GM19239 (cell line): ENCODE measurements at regions not wholly inside any gene's neighbourhood (a gene's known extent, or its start where the extent isn't known, plus 50 kb on each side); places are given as distances from the start of the nearest gene placed in this dataset.

Experiments used
- DNase-seq: peaks from one replicate; pipeline ENCODE4 v3.0.0; 2011; ENCODE audit warnings: low spot score; ENCODE audit not compliant: insufficient read length
- FAIRE-seq: peaks from 2 replicates; lab custom pipeline; 2011; peaks lifted over from hg19 to GRCh38; lab: Jason Lieb, UNC

- FAIRE-seq, result no peak
- no peak for DNase-seq
These were observed 131.8 kb downstream of the TWIST2 start for GRCh38 chr2:238979636-238980035.

- DNase-seq, result no peak
- no peak for FAIRE-seq
These were observed 137.3 kb downstream of the TWIST2 start for GRCh38 chr2:238985041-238985729.

- FAIRE-seq, result no peak
These were observed 138.1 kb downstream of the TWIST2 start for GRCh38 chr2:238985931-238986446.

GRCh38 chr2:238986491-238987351 is 138.8 kb downstream of the TWIST2 start:
- FAIRE-seq (no peak), DNase-seq (no peak)

More at GRCh38 chr2:238985931-238986446, 138.1 kb downstream of the TWIST2 start:
- no peak for DNase-seq

GRCh38 chr2:238987352-238987981 is 139.6 kb downstream of the TWIST2 start:
- FAIRE-seq (no peak), DNase-seq (no peak)

DNA sequence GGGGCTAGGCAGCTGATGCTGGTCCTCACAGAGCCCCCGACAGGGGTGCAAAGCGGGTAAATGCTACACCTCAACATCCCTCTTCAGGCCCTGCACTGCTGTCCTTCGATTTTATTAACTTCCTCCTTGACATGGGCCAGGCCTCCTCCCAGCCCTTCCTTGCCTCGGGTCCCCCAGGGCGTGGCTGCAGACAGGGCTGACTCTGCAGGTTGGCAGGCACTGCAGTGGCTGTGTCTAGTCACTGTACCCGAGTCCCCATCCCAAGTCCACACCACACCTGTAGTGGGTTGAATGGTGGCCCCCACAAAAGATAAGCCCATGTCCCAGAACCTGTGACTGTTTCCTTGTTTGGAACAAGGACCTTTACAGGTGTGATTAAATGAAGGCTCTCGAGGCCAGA is 140.2 kb downstream of the TWIST2 start:
- FAIRE-seq, result no peak
- no peak for DNase-seq

- no peak for DNase-seq
- no peak for FAIRE-seq
These were observed 140.9 kb downstream of the TWIST2 start for GRCh38 chr2:238988752-238989151.

DNA sequence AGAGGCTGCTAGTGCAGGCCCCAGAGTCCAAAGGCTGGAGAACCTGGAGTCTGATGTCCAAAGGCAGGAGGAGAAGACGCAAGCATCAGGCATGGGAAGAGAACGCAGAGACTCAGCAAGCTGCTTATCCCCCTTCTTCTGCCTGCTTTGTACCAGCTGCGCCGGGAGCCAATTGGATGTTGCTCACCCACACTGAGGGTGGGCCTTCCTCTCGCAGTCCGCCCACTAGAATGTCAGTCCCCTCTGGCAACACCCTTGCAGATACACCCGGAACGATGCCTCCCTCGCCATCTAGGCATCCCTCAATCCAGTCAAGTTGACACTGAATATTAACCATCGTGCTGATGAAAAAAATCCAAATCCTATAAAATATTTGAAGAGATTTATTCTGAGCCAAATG is 141.6 kb downstream of the TWIST2 start:
- FAIRE-seq, result no peak
- DNase-seq, result no peak

DNA sequence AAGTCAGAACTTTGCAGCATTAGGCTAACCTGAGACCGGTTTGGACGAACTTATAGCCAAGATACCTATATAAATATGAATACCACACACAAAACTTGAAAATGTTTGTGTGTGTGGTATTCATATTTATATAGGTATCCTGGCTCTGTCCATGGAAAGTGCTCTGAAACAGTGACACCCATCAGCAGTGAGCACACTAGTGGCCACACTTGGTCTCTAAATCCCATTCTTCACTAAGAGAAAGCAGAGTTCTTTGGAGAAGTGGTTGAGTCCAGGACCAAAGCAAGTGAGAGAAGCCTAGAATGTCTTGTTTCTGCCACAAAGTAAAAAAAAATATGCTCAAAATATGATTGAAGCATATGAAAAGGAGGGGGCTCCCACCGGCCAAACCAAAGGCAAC is 146.5 kb downstream of the TWIST2 start:
- DNase-seq (no peak), FAIRE-seq (no peak)

GRCh38 chr2:238994876-238995275 is 147.0 kb downstream of the TWIST2 start:
- DNase-seq (no peak), FAIRE-seq (no peak)

- FAIRE-seq (no peak), DNase-seq (no peak)
These were observed 147.7 kb downstream of the TWIST2 start for GRCh38 chr2:238995634-238996033.

DNA sequence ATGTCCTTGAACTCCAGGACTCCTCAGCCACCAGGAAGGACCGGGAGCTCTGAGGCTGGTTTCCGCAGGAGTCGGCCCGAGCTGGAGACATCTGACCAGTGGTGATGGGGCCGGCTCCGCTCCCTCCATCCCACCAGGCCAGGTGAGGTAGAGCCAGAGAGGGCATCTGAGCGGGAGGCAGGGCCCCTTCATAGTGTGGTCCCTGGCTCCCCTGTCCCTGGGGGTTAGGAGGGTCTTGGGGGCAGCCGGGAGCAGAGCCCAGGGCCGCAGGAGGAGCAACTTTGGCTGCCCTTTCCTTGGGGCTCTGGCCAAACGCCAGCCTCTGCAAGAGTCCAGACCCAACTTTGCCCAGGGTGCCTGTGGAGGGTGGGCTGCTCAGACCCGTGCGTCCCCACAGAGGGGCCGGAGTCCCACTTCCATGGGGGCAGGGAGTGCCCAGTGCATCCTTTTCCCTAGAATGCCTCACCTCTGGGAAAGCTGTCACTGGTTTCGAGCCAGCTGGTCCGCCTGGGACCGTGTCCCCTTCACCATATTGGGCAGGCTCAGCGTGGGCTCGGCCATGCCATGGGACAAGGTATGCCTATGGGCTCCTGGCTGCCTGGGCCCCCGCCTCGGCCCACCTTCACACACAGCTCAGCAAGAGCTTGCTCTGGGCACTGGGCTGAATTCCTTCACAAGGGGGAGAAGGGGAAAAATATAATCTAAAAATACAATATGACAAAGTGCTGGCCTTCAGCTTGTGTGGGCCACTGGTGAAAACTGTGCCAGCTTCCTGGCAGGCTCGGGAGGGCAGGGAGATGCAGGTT is 148.6 kb downstream of the TWIST2 start:
- DNase-seq, result no peak

GRCh38 chr2:238997137-238997390 is 149.2 kb downstream of the TWIST2 start:
- DNase-seq (no peak), FAIRE-seq (no peak)

More for the DNA sequence above, 148.6 kb downstream of the TWIST2 start:
- FAIRE-seq, result no peak

DNA sequence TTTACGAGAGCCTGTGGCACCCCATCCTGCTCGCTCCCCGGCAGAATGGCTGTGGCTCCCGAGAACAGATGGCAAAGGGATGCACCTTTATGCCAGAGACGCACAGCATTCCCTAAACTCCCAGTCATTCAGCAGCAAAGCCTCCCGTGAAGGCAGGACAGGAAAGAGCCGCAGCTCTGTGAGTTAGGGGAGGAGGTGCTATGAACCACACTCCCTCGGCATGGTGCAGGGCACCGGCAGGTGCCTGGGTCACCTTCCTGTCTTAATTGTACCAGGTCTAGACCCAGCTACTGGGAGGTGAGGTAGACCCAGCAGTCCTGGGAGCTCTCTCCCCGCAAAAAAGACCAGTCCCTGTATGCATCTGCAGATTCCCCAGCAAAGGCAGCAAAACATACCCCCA is 149.8 kb downstream of the TWIST2 start:
- FAIRE-seq, result no peak
- DNase-seq, result no peak
